IPS DF 4.7 (cell line): ENCODE measurements at regions not wholly inside any gene's neighbourhood (a gene's known extent, or its start where the extent isn't known, plus 50 kb on each side); places are given as distances from the start of the nearest gene placed in this dataset.

Source experiments
- DNase-seq: peaks from one replicate; pipeline ENCODE4 v3.0.0-alpha.2; 2013; ENCODE audit warnings: low spot score; ENCODE audit errors: extremely low read depth

- DNase-seq = no peak
Observed at GRCh38 chr16:54341892-54342776, 55.5 kb upstream of the IRX3 start.

GRCh38 chr16:54340531-54340930 is 53.9 kb upstream of the IRX3 start:
- no peak for DNase-seq

GRCh38 chr16:54336631-54337204 is 50.1 kb upstream of the IRX3 start:
- no peak for DNase-seq
